Breast epithelium (tissue), 3 donors: ENCODE measurements at regions not wholly inside any gene's neighbourhood (a gene's known extent, or its start where the extent isn't known, plus 50 kb on each side); places are given as distances from the start of the nearest gene placed in this dataset.

Experiments used
- POLR2AphosphoS5 ChIP-seq, 3 donors: sonication (generic); formaldehyde crosslinking; IDR thresholded peaks; one replicate each; pipeline ENCODE4 v1.6.1; 2017; ENCODE audit warnings: antibody characterized with exemption in 3 of 3
- TF ChIP-seq, protein P1 (sequence below), 3 donors: fragments of 450-650 bp; IDR thresholded peaks; one replicate each; pipeline ENCODE4 v1.5.1; 2016 to 2017; ENCODE audit warnings: antibody characterized with exemption in 3 of 3, mild to moderate bottlenecking in 3 of 3, moderate library complexity in 3 of 3

DNA sequence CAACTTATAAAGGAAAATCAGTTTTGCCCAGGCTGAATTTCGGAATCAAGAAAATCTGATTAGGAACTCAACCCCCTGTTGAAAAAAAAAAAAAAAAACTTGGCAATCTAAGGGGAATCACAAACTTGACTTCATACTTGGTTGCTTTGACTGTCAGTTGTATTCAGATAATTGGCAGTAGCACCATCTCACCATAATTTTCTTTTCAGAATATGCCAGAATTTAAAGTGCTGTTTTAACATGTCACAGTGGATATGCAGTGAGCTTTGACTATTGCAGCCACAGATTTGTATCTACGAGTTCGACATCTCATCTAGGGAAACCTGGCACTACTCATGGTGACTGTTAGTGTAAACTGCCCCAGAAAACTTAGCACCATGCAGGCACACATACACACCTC lies 761.4 kb upstream of the KLHL29 start:
- TF ChIP-seq POLR2AphosphoS5 (IDR thresholded peaks at IDR 0.05), result no peak
- TF ChIP-seq, protein P1, sequence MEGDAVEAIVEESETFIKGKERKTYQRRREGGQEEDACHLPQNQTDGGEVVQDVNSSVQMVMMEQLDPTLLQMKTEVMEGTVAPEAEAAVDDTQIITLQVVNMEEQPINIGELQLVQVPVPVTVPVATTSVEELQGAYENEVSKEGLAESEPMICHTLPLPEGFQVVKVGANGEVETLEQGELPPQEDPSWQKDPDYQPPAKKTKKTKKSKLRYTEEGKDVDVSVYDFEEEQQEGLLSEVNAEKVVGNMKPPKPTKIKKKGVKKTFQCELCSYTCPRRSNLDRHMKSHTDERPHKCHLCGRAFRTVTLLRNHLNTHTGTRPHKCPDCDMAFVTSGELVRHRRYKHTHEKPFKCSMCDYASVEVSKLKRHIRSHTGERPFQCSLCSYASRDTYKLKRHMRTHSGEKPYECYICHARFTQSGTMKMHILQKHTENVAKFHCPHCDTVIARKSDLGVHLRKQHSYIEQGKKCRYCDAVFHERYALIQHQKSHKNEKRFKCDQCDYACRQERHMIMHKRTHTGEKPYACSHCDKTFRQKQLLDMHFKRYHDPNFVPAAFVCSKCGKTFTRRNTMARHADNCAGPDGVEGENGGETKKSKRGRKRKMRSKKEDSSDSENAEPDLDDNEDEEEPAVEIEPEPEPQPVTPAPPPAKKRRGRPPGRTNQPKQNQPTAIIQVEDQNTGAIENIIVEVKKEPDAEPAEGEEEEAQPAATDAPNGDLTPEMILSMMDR (IDR thresholded peaks at IDR 0.05), result no peak
